Lung (tissue), 11 donors: ENCODE measurements at regions not wholly inside any gene's neighbourhood (a gene's known extent, or its start where the extent isn't known, plus 50 kb on each side); places are given as distances from the start of the nearest gene placed in this dataset.

ENCODE experiments used
- ATAC-seq: fragments of 200-7000 bp; cut with Tn5 transposase; one replicate; pipeline ENCODE4 v1.9.1; 2020; ENCODE audit warnings: moderate number of reproducible peaks; ENCODE audit not compliant: insufficient read depth, low FRiP score
- DNase-seq, 3 donors: peaks; one replicate each; pipeline ENCODE4 v3.0.0-alpha.2; 2013 to 2017
- H3K27ac ChIP-seq, 2 donors: one replicate each; pipeline ENCODE4 v1.5.1; 2013; ENCODE audit warnings: mild to moderate bottlenecking in 2 of 2, moderate library complexity in 2 of 2, control low read depth in 1 of 2, inconsistent platforms in 1 of 2, low read depth in 1 of 2, low read length in 1 of 2
- H3K27me3 ChIP-seq, 3 donors: one replicate each; pipeline ENCODE4 v1.5.1; 2013; ENCODE audit warnings: low read length in 2 of 3; ENCODE audit not compliant: control insufficient read depth in 3 of 3, insufficient read depth in 3 of 3
- H3K36me3 ChIP-seq, 4 donors: one replicate each; pipeline ENCODE4 v1.5.1; 2013; ENCODE audit warnings: low read length in 4 of 4, mild to moderate bottlenecking in 1 of 4, moderate library complexity in 1 of 4; ENCODE audit not compliant: control insufficient read depth in 4 of 4, insufficient read depth in 4 of 4
- H3K4me1 ChIP-seq, 5 donors: one replicate each; pipeline ENCODE4 v1.5.1; 2013; ENCODE audit warnings: low read length in 5 of 5, mild to moderate bottlenecking in 2 of 5, moderate library complexity in 1 of 5; ENCODE audit not compliant: control insufficient read depth in 5 of 5, insufficient read depth in 5 of 5
- H3K4me3 ChIP-seq: one replicate; pipeline ENCODE4 v1.5.1; 2013; ENCODE audit warnings: mild to moderate bottlenecking, control low read depth, moderate library complexity
- H3K9ac ChIP-seq, 2 donors: one replicate each; pipeline ENCODE4 v1.5.1; 2013; ENCODE audit warnings: low read length in 2 of 2, control low read depth in 1 of 2; ENCODE audit not compliant: insufficient read depth in 1 of 2
- H3K9me3 ChIP-seq, 4 donors: one replicate each; pipeline ENCODE4 v1.5.1; 2013; ENCODE audit warnings: low read length in 3 of 4, mild to moderate bottlenecking in 1 of 4, moderate library complexity in 1 of 4; ENCODE audit not compliant: control insufficient read depth in 4 of 4, insufficient read depth in 3 of 4
- CTCF ChIP-seq: IDR thresholded peaks from 2 replicates; pipeline ENCODE4 v1.5.1; 2012; ENCODE audit warnings: mild to moderate bottlenecking; ENCODE audit errors: control extremely low read depth, extremely low read depth
- WGBS, 2 donors: extraction: QIAGEN DNeasy Blood & Tissue Kit; methylation state at CpG; one replicate each; pipeline ENCODE4 v1.1.7; 2013; 5-methylcytosine and 5-hydroxymethylcytosine counted together
- donor health status: control.
- donor health status: control.
- donor health status: Bipolar disorder and iron deficiency.
- donor health status: healthy.
- donor health status: DM: yes; HTN: yes; CAD: no.

- Histone ChIP-seq H3K36me3 (no peaks in the 10 kb centered on the region), H3K9ac (no peak overlapping the region), H3K4me1 (no peaks in the 10 kb centered on the region), H3K27me3 (no peaks in the 10 kb centered on the region), H3K27ac (no peak overlapping the region), H3K9me3 (no peaks in the 10 kb centered on the region), H3K4me3 (no peak overlapping the region)
- 68 to 82% methylated on average over 4 of the region's 4 CpGs for WGBS, 2 donors
- DNase-seq (no peak), ATAC-seq (no peak)
- TF ChIP-seq CTCF, result no peak
Measured at GRCh38 chrX:122869171-122869570, 314.9 kb upstream of the GRIA3 start.

GRCh38 chrX:122878269-122878668 is 305.8 kb upstream of the GRIA3 start:
- Histone ChIP-seq H3K36me3 (no peaks in the 10 kb centered on the region), H3K9me3 (no peaks in the 10 kb centered on the region), H3K4me3 (no peak overlapping the region), H3K27ac (no peak overlapping the region), H3K4me1 (no peaks in the 10 kb centered on the region), H3K9ac (no peak overlapping the region), H3K27me3 (no peaks in the 10 kb centered on the region)
- 70 to 91% methylated on average over 2 of the region's 2 CpGs for WGBS, 2 donors
- ATAC-seq, result no peak
- no peak for DNase-seq
- no peak for TF ChIP-seq CTCF

GRCh38 chrX:122880952-122881351 is 303.1 kb upstream of the GRIA3 start:
- no peak for TF ChIP-seq CTCF
- Histone ChIP-seq H3K9me3 (no peaks in the 10 kb centered on the region), H3K27me3 (no peaks in the 10 kb centered on the region), H3K36me3 (no peaks in the 10 kb centered on the region), H3K27ac (no peak overlapping the region), H3K4me1 (no peaks in the 10 kb centered on the region), H3K9ac (no peak overlapping the region), H3K4me3 (no peak overlapping the region)
- no peak for DNase-seq
- WGBS, 2 donors, result 72 to 83% methylated on average over 3 of the region's 3 CpGs
- ATAC-seq, result no peak

- H3K9me3 ChIP-seq, result no peaks in the 10 kb centered on the region
- no peaks in the 10 kb centered on the region for H3K36me3 ChIP-seq
- DNase-seq (no peak), ATAC-seq (no peak)
- H3K27ac ChIP-seq, result no peak overlapping the region
- no peak overlapping the region for H3K9ac ChIP-seq
- H3K4me1 ChIP-seq, result no peaks in the 10 kb centered on the region
- TF ChIP-seq CTCF, result no peak
- no peak overlapping the region for H3K4me3 ChIP-seq
- H3K27me3 ChIP-seq, result no peaks in the 10 kb centered on the region
Measured at GRCh38 chrX:122890729-122891128, 293.3 kb upstream of the GRIA3 start.
